GM19463 (cell line): ENCODE measurements at regions not wholly inside any gene's neighbourhood (a gene's known extent, or its start where the extent isn't known, plus 50 kb on each side); places are given as distances from the start of the nearest gene placed in this dataset.

ENCODE experiments used
- ATAC-seq: cut with Tn5 transposase; IDR thresholded peaks from one replicate; pipeline ENCODE4 v1.9.1; 2021; ENCODE audit warnings: mild to moderate bottlenecking, moderate library complexity; ENCODE audit not compliant: unreplicated experiment

- ATAC-seq, result no peak
Observed at GRCh38 chr2:120599656-120600055, 136.0 kb upstream of the GLI2 start.

DNA sequence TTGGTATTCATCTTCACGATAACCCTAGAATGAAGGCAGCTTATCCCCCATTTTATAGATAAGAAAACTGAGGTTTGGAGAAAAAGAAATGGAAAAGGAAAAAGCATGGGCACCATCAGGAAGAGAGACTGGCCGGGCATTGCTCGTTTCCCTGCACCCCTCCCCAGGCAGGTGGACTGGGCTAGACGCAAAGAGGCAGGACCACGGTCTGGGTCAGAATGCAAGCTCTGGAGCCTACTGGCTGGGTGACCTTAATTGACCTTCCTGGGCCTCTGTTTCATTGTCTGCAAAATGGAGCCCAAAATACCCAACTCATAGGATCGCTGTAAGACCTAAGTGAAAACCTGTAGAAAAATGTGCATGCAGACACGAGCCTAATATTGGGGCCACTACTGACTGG lies 135.3 kb upstream of the GLI2 start:
- ATAC-seq, result no peak

GRCh38 chr2:120600786-120601185 lies 134.9 kb upstream of the GLI2 start:
- ATAC-seq, result no peak

GRCh38 chr2:120601566-120601965 lies 134.1 kb upstream of the GLI2 start:
- no peak for ATAC-seq

GRCh38 chr2:120602251-120602650 lies 133.4 kb upstream of the GLI2 start:
- no peak for ATAC-seq

DNA sequence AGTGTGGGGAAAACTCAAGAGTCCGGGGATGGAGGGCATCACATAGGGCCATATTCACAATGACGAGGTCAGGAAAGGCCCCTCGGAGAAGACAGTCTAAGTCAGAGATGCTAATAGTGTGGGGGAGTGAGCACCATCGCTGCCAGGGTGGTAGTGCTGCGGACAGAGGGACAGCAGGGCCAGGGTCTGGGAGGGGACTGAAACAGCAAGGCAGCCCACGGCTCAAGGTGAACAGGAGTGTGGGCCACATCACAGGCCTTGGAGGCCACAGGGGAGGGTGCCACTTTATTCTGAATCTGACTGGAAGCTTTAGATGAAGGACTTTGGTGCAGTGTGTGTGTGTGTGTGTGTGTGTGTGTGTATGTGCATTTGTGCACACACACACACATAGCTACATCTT lies 130.9 kb upstream of the GLI2 start:
- no peak for ATAC-seq

GRCh38 chr2:120605231-120605935 lies 130.3 kb upstream of the GLI2 start:
- ATAC-seq, result no peak

GRCh38 chr2:120606280-120606679 lies 129.4 kb upstream of the GLI2 start:
- no peak for ATAC-seq

DNA sequence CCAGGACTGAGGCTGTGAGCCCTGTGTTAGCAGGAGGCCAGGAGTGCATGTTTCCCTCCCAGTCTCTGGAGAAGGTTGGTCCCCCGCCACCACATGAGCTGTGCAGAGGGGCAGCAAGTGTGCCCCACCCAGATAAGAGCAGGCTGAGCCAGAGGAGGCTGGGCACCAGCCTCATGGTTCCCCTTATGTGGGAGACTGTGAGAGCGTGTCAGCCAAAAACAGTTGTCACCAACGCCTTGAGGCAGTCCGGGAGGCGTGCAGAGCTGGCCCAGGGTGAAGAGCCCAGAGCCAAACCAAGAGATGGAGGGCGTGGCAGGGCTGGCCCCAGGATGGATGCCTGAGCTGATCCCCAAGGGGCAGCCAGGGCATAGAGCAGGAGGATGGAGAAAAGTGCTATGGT lies 128.7 kb upstream of the GLI2 start:
- ATAC-seq, result no peak

GRCh38 chr2:120607506-120607905 lies 128.2 kb upstream of the GLI2 start:
- ATAC-seq, result no peak

GRCh38 chr2:120607996-120608395 lies 127.7 kb upstream of the GLI2 start:
- no peak for ATAC-seq

- ATAC-seq, result no peak
Observed at GRCh38 chr2:120609826-120610395, 125.8 kb upstream of the GLI2 start.

GRCh38 chr2:120611016-120611415 lies 124.7 kb upstream of the GLI2 start:
- no peak for ATAC-seq

DNA sequence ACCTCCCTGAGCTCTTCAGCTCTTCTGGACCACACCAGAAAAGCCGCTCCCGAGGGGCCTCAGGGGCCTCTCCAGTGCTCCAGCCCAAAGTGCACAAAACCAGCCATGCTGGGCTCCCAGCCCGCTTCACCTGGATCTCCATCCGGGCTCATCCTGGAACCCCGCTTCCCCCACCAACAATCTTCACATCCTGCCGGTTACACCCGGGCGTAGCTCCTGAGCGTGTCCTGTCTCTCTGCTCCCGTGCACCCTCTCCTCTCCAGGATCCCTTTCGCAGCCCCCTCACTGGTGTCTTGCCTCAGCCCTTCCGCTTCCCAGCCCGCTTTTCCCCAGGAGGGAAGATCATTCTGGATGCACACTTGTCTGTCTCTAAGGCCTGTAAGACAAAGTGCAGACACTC lies 123.7 kb upstream of the GLI2 start:
- ATAC-seq, result no peak

DNA sequence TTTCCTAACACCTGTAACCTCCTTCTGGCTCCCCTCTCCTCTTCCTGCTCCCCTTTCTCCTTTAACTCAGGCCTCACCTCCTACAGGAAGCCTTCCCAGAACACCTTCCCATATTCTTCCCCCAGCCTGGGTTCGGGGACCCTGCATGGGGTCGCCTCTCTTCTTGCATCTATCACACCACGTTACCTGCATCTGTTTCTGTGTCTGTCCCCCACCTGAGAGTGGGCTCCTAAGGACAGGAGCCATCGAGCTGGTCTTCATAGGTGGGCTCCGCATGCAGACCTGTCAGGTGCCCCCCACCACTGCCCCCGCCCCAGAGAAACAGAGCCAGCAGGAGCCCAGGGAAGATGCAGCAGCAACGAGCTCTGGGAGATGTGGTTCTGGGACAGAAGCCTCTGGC lies 123.2 kb upstream of the GLI2 start:
- ATAC-seq, result no peak

DNA sequence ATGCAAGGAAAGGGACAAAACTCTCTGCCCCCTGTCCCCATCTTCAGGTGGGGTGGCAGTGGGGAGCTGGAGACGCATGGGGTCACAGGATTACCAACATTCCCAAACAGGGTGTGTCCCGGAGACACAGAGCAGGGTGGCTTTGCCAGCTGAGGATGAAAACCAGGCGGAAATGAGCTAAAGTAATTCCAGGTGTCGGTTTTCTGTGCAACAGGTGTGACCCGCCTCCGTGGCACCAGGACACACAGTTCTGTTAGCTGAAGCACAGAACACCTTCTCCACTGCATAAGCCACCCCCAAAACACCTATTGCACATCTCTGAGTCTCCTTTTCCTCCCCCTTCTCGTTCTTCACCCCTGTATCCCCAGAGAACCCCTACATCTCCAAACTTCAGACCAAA lies 122.7 kb upstream of the GLI2 start:
- ATAC-seq, result no peak

DNA sequence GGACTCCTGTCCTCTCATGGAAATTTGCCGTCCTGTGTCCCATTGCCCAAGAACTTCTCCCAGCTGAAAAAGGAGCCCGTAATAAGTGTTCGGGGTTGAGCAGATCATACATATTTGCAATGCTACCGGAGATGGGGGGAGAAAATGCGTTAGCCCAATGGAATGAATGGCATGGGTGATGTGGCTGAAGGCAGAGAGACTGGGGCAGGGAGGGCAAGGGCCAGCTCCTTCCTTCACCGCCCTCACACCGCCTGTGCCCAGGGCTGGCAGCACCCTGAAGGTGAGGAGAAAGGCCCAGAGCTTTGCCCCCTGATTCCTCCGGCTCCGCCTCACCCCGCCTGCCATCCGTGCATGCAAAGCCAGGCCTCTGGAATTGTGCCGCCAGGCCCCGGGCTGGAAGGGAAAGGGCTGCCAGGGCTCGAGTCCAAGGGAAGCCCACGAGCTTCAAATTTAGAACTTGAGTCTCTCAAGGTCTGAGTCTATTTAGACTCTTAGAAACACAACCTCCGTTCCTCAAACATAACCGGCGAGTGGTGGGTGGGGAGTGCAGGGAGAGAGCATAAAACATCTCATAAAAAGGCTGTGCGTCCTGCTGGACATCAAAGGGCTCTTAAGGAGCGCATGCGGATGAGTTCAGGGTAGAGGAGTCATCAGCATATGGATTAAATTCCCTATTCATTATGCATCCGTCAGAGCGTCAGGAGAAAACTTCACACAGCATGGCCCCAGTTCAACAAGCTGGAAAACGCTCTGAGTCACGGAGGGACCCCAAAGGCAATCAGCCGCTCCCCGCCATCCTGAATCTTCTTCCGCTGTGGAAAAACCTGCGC lies 121.7 kb upstream of the GLI2 start:
- ATAC-seq, result no peak

DNA sequence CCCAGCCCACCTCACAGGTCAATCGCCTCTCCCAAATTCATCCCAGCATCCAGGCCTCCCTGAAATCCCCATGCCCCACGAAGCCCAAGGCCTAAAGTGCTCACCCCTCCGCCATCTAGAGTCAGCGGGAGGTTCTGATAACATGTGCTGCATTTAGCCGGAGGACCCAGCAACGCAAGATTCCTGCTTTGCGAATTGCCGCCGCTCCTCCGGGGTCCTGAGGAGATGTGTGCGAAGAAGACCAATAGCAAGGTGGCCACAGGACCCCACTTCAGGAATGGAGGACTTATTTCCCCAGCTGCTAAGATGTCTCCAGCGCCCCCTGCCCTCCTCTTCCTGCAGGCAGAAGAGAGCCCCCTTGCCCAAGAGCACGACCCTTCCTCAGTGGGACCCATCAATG lies 120.8 kb upstream of the GLI2 start:
- no peak for ATAC-seq

GRCh38 chr2:120616261-120616660 lies 119.4 kb upstream of the GLI2 start:
- no peak for ATAC-seq

DNA sequence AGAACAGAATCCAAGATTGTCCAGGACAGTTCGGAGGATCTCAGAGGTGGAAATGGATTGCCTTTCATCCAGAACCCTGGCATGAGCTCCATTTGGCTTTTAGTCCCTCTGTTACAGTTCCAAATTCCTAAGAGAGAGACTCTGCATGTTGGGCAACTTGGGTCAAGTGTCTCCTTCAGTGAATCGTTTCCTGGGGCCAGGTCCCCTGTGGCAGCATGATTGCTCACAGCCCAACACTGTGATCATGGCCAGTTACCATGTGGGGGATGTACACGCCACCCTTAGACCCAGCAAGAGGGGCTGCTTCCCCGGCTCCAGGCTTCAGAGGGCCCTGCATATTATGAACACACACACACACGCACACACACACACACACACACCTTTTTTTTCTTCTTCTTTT lies 118.6 kb upstream of the GLI2 start:
- ATAC-seq, result no peak

DNA sequence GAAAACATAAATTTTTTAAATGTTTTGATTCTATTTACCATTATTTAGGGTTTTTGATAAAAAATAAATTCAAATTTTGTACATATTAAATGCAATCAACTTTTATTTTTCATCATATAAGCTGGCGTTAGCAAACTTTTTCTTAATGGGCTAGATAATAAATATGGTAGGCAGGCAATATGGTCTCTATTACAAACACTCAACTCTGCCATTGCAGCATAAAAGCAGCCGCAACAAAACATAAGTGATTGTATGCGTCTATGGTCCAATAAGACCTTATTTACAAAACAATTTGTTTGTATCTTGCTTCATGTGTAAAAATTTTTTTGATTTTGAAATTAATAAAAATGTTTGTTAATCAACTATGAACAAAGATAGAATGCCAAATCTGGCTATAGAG lies 116.8 kb upstream of the GLI2 start:
- no peak for ATAC-seq

DNA sequence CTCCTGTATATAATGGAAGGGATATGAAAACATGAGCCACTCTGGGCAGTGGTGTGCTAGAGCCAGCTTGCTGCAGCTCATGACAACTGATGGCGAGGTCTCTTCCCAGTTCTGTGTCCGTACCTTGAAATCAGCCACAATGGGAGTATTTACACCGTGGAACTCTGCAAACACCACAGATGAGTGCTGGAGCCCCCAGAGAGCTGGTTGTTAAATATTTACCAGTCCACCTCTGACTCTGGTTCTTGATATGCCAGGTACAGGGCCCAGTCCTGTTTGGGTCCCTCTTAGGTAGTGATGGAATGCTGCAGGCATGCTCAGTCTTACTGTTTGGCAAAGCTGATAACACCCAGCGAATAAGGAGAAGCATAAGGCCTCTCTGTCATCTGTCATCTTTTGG lies 116.1 kb upstream of the GLI2 start:
- no peak for ATAC-seq
